Activated naive CD4-positive, alpha-beta T cell treated with anti-CD3 and anti-CD28 coated beads, Interleukin-2, amount 50 U/mL, for 24 hours (primary cell): ENCODE measurements at regions not wholly inside any gene's neighbourhood (a gene's known extent, or its start where the extent isn't known, plus 50 kb on each side); places are given as distances from the start of the nearest gene placed in this dataset.

ENCODE experiments used
- H3K27ac Mint-ChIP-seq: one replicate; pipeline ENCODE4 v1.8.0; 2021; ENCODE audit warnings: mild to moderate bottlenecking, mixed read lengths
- H3K27me3 Mint-ChIP-seq: one replicate; pipeline ENCODE4 v1.8.0; 2021; ENCODE audit warnings: mixed read lengths
- H3K36me3 Mint-ChIP-seq: one replicate; pipeline ENCODE4 v1.8.0; 2021; ENCODE audit warnings: mixed read lengths
- H3K4me1 Mint-ChIP-seq: one replicate; pipeline ENCODE4 v1.8.0; 2021; ENCODE audit warnings: mixed read lengths
- H3K4me3 Mint-ChIP-seq: one replicate; pipeline ENCODE4 v1.8.0; 2021; ENCODE audit warnings: mild to moderate bottlenecking, mixed read lengths
- H3K9me3 Mint-ChIP-seq: one replicate; pipeline ENCODE4 v1.8.0; 2021; ENCODE audit warnings: mixed read lengths

DNA sequence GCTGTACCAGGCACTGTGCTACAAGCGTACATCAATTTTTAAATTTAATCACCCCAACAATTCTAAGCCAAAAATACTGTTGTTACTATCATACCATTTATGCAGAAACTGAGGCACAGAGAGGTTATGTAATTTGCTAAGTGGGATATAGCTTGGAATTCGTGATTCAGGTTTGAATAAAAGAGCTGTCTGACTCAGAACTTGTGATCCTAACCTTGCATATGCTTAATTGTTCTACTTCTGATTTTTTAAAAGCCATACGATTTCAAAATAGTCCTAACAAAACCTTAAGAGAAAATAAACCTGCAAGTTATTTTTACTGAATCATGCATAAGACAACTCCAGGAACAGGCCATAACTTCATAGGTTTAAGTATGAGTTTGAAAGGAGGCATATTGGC is 498.0 kb upstream of the CFAP20DC start:
- Mint-ChIP-seq H3K27ac (no peak overlapping the region), H3K9me3 (no peaks in the 10 kb centered on the region), H3K27me3 (no peaks in the 10 kb centered on the region), H3K36me3 (no peaks in the 10 kb centered on the region), H3K4me1 (no peaks in the 10 kb centered on the region), H3K4me3 (no peak overlapping the region)

DNA sequence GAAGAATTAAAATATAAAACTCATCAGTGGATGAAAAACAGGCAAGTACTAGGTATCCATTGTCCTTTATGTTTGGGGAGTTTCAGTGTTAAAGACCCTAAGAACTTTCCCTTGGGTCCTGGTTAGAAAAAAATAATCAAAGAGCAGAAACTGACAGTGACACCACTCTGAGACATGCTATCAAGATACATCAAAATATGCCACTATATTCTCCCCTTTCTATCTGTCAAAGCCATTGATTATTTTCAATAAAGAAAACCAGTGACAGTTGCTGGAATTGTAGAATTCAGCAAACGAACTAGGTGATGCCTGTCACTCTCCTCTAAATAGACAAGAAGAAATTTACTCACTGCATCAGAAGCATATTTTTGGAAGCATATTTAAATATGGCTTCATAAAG is 496.7 kb upstream of the CFAP20DC start:
- H3K27ac Mint-ChIP-seq: no peak overlapping the region
- peaks cover 3% of the 10 kb centered on the region for H3K4me1 Mint-ChIP-seq
- H3K9me3 Mint-ChIP-seq: no peaks in the 10 kb centered on the region

GRCh38 chr3:59545374-59545773 is 495.5 kb upstream of the CFAP20DC start:
- Mint-ChIP-seq H3K9me3 (no peaks in the 10 kb centered on the region), H3K36me3 (no peaks in the 10 kb centered on the region), H3K27me3 (no peaks in the 10 kb centered on the region), H3K4me1 (peaks cover 3% of the 10 kb centered on the region), H3K4me3 (no peak overlapping the region), H3K27ac (no peak overlapping the region)

More for the DNA sequence above, 496.7 kb upstream of the CFAP20DC start:
- Mint-ChIP-seq H3K27me3 (no peaks in the 10 kb centered on the region), H3K36me3 (no peaks in the 10 kb centered on the region), H3K4me3 (no peak overlapping the region)

DNA sequence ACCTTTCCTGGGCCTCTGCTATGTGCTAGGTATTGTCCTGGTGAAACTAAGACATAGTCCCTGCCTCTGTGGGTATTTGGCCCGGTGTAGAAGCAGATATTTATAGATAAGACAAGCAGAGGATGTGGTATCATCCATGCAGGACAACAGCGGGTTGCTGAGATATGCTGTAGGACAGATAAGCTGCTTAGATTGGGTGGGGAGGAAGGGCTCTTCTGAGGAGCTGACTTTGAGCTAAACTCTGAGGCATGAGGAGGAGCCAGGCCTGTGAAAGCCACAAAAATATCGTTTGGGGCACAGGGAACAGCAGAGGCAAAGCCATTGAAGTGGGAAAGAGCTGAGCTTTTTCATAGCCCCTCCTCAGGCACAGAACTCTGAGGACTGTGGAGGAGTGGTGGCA is 492.5 kb upstream of the CFAP20DC start:
- H3K4me1 Mint-ChIP-seq: peaks cover 3% of the 10 kb centered on the region
- H3K9me3 Mint-ChIP-seq: no peaks in the 10 kb centered on the region
- no peaks in the 10 kb centered on the region for H3K27me3 Mint-ChIP-seq
- no peak overlapping the region for H3K4me3 Mint-ChIP-seq
- H3K27ac Mint-ChIP-seq: no peak overlapping the region
- no peaks in the 10 kb centered on the region for H3K36me3 Mint-ChIP-seq

- Mint-ChIP-seq H3K4me1 (peaks cover 3% of the 10 kb centered on the region), H3K4me3 (no peak overlapping the region), H3K9me3 (no peaks in the 10 kb centered on the region), H3K27me3 (no peaks in the 10 kb centered on the region), H3K27ac (no peak overlapping the region), H3K36me3 (no peaks in the 10 kb centered on the region)
Observed at GRCh38 chr3:59540696-59541095, 490.9 kb upstream of the CFAP20DC start.

GRCh38 chr3:59540241-59540640 is 490.4 kb upstream of the CFAP20DC start:
- no peaks in the 10 kb centered on the region for H3K9me3 Mint-ChIP-seq
- no peaks in the 10 kb centered on the region for H3K27me3 Mint-ChIP-seq
- no peak overlapping the region for H3K27ac Mint-ChIP-seq
- H3K4me1 Mint-ChIP-seq: peaks cover 3% of the 10 kb centered on the region
- no peak overlapping the region for H3K4me3 Mint-ChIP-seq
- H3K36me3 Mint-ChIP-seq: no peaks in the 10 kb centered on the region

- Mint-ChIP-seq H3K36me3 (no peaks in the 10 kb centered on the region), H3K4me1 (peaks cover 3% of the 10 kb centered on the region), H3K27ac (no peak overlapping the region), H3K9me3 (no peaks in the 10 kb centered on the region), H3K27me3 (no peaks in the 10 kb centered on the region), H3K4me3 (no peak overlapping the region)
Observed at GRCh38 chr3:59538753-59539432, 489.1 kb upstream of the CFAP20DC start.

DNA sequence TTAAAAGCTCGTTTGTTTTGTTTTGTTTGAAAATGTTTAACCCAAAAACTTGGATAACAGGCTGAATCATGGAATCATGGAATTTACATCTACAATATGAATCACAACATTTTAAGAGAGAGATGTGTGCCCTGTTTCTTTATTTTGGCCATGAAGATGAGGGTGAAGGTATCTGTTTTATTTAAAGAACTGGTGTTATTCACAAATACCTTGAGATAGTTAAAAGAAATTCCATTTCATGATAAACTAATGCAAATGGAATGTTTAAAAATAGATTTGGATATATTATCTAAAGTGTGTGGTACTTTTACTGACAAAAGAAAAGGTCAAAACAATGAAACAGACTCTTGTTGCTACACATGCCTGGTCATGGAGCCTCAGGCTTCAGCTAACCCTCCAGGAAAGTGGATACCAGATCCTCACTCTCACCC is 486.0 kb upstream of the CFAP20DC start:
- H3K4me3 Mint-ChIP-seq: no peak overlapping the region
- H3K27me3 Mint-ChIP-seq: no peaks in the 10 kb centered on the region
- H3K27ac Mint-ChIP-seq: no peak overlapping the region
- no peaks in the 10 kb centered on the region for H3K36me3 Mint-ChIP-seq
- H3K9me3 Mint-ChIP-seq: no peaks in the 10 kb centered on the region
- no peaks in the 10 kb centered on the region for H3K4me1 Mint-ChIP-seq

DNA sequence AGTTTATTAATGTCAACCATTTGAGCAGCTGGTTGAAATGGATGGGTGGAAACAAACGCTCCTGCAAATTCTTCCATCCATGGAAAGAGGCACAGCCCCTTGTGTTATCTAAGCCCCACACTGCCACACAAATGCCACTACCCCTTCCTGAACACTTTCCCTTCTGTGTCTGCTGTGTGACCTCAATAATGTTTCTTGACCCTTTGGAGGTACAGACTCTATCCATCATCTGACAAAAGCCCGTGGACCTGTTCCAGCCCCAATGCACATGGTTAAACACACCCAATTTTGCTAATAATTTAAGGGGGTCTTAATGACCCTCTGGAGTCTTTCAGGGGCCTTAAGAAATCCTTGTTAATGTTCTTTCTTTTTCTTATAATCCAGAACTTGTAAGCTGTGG is 482.2 kb upstream of the CFAP20DC start:
- no peaks in the 10 kb centered on the region for H3K27me3 Mint-ChIP-seq
- no peak overlapping the region for H3K4me3 Mint-ChIP-seq
- peaks cover 6% of the 10 kb centered on the region for H3K4me1 Mint-ChIP-seq
- H3K27ac Mint-ChIP-seq: no peak overlapping the region
- H3K9me3 Mint-ChIP-seq: no peaks in the 10 kb centered on the region
- H3K36me3 Mint-ChIP-seq: no peaks in the 10 kb centered on the region

DNA sequence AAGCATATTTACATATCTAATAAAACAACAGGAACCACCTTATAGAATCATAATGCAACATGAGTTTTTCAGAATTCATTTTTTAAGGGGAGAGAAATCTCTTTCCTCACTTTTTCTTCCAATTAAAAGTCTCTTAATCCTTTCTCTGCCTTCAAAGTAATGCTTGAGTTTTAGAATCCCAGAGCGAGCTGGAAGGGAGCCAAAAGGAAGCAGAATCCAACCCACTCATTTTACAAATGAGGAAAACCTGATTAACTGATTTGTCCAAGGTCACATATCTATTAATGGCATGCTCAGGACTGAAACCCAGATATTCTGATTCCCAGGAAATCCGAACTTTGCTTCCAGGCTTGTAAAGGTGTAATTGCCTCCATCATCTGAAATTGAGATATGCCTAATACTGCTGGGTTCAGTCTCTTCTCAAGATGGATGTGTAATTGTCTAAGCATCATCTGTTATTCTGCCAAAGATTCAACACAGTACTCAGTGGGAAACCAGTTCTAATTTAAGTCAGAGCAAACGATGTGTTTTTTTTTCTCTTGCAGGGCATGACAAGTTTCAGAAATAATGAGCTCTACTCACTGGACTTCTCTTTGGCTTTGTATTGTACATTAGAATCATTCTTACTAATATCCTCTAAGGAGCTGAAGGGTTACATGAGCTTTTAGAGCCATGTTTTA is 481.4 kb upstream of the CFAP20DC start:
- H3K27me3 Mint-ChIP-seq: no peaks in the 10 kb centered on the region
- H3K4me1 Mint-ChIP-seq: peaks cover 8% of the 10 kb centered on the region
- H3K4me3 Mint-ChIP-seq: no peak overlapping the region
- H3K9me3 Mint-ChIP-seq: no peaks in the 10 kb centered on the region
- no peaks in the 10 kb centered on the region for H3K36me3 Mint-ChIP-seq
- H3K27ac Mint-ChIP-seq: no peak overlapping the region

DNA sequence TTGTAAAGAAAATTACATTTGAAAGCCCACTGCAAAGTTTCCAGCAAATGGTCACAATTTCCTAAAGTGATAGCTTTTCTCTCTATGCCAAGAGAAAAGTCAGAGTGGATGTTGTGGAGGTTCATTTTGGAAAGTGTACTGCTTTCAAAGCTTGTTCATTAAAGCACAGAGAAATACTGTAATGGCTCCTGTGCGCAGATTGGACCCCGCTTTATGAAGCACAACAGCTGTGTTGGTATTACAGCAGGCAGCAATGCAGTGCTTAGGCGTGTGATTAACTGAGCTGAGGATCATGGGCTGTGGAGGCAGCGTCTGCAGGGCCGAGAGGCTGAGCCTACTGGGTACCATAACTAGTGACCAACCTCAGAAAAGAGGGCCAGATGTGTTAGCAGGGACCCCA is 478.4 kb upstream of the CFAP20DC start:
- Mint-ChIP-seq H3K36me3 (no peaks in the 10 kb centered on the region), H3K4me1 (peaks cover 8% of the 10 kb centered on the region), H3K27ac (peak overlapping the region; percentile 13), H3K27me3 (no peaks in the 10 kb centered on the region), H3K4me3 (no peak overlapping the region), H3K9me3 (no peaks in the 10 kb centered on the region)

GRCh38 chr3:59527493-59527892 is 477.7 kb upstream of the CFAP20DC start:
- Mint-ChIP-seq H3K4me1 (peaks cover 8% of the 10 kb centered on the region), H3K9me3 (no peaks in the 10 kb centered on the region), H3K4me3 (no peak overlapping the region), H3K27ac (peak overlapping the region; percentile 69), H3K36me3 (no peaks in the 10 kb centered on the region), H3K27me3 (no peaks in the 10 kb centered on the region)

DNA sequence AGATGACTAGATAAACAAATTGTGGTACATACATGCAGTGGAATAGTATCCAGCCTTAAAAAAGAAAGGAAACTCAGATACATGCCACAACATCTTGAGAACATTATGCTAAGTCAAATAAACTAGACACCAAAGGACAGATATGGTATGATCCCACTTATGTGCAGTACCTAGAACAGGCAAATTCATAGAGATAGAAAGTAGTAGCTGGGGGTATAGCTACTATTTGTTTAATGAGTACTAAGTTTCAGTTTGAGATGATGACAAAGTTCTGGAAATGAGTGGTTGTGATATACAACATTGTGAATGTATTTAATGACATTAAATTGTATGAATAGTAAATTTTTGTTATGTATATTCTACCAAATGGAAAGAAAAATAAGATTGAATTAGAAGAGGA is 477.2 kb upstream of the CFAP20DC start:
- peaks cover 8% of the 10 kb centered on the region for H3K4me1 Mint-ChIP-seq
- H3K27ac Mint-ChIP-seq: peak overlapping the region; percentile 69
- no peak overlapping the region for H3K4me3 Mint-ChIP-seq
- H3K27me3 Mint-ChIP-seq: no peaks in the 10 kb centered on the region
- no peaks in the 10 kb centered on the region for H3K36me3 Mint-ChIP-seq
- no peaks in the 10 kb centered on the region for H3K9me3 Mint-ChIP-seq

GRCh38 chr3:59522550-59522949 is 472.7 kb upstream of the CFAP20DC start:
- Mint-ChIP-seq H3K27me3 (no peaks in the 10 kb centered on the region), H3K9me3 (no peaks in the 10 kb centered on the region), H3K4me1 (peaks cover 7% of the 10 kb centered on the region), H3K27ac (no peak overlapping the region), H3K4me3 (no peak overlapping the region), H3K36me3 (no peaks in the 10 kb centered on the region)

DNA sequence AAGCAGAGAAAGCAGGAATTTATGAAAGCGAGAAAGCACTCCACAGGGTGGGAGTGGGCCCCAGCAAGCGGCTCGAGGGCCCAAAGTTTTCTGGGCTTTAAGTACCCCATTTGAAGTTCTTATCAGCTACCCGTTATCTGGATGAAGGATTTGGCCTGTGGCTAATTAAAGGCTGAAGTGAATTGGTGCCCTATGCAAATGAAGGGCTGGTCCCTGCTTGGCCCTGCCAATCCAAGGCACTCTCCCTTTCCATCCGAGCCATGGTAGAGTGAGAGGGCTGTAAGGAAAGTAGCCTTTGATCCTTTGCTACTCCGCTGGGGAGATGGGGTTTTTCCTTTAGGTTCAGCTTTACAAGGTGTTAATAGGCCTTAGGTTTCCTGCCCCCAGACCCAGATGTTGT is 469.3 kb upstream of the CFAP20DC start:
- H3K4me3 Mint-ChIP-seq: no peak overlapping the region
- no peak overlapping the region for H3K27ac Mint-ChIP-seq
- no peaks in the 10 kb centered on the region for H3K36me3 Mint-ChIP-seq
- no peaks in the 10 kb centered on the region for H3K27me3 Mint-ChIP-seq
- no peaks in the 10 kb centered on the region for H3K9me3 Mint-ChIP-seq
- H3K4me1 Mint-ChIP-seq: peaks cover 5% of the 10 kb centered on the region

- Mint-ChIP-seq H3K27me3 (no peaks in the 10 kb centered on the region), H3K36me3 (no peaks in the 10 kb centered on the region), H3K4me1 (peaks cover 5% of the 10 kb centered on the region), H3K4me3 (no peak overlapping the region), H3K9me3 (no peaks in the 10 kb centered on the region), H3K27ac (no peak overlapping the region)
Observed at GRCh38 chr3:59518283-59519055, 468.6 kb upstream of the CFAP20DC start.
